NCI-H1092 treated with DMSO at 0.1 percent for 48 hours (cell line): ENCODE measurements at regions not wholly inside any gene's neighbourhood (a gene's known extent, or its start where the extent isn't known, plus 50 kb on each side); places are given as distances from the start of the nearest gene placed in this dataset.
"Not testable (repeated sequence)": the region's sequence is repeated elsewhere in the genome, so short reads cannot be mapped to it uniquely, and the experiment has no call there.

Experiments used
- DNase-seq: peaks from one replicate; lab custom pipeline; 2025; lab: John Stamatoyannopoulos, UW

DNA sequence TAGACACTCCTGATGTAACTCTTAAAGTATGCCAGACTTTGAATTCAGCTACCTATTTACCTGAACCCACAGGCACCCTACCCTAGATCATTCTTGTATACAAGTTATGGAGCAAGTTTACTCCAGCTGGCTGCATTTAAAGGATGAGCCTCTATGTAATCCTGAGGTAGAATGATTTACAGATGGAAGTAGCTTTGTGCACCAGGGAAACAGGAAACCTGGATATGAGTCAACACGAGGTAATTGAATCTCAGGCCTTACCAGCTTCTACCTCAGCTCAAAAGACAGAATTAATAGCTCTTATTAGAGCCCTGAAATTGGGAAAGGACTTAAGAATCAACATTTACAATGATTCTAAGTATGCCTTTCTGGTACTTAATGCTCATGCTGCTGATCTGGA is 119.8 kb downstream of the AGTR2 start:
- DNase-seq: no peak

DNA sequence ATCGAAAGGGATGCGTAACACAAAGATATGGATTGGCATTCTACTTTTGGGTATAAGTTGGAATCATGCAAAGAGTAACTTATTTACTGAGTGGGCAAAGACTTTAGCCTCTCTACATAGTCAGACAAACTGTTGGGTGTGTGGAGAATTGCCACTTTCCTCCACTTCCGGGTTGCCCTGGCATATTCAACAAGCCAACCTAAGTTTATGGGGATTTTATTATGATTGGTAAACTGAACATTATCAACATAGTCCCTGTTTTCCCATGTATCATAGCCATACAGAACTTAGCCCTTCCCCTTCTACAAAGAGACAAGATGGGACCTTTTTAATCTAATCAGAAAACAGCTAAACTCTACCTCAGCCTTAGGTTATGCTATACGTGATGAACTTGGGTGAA is 121.6 kb downstream of the AGTR2 start:
- DNase-seq: no peak

DNA sequence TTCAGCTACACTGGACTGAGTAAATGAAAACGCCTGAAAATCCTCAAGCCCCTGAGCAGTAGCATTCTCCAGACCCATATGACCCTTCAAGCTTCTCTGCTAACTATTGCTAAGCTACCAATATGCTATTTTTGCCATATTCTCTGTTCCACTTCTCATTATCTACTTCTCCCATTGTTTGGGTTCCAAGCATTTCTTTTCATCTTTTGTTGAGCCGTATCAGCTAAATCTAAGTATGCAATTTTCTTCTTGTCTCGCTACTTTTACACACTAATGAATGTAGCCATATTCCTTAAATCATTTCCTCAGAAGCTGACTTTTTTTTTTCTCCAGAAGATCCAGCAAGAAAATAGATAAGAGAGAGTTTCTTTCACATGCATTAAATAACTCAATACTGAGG is 128.4 kb downstream of the AGTR2 start:
- DNase-seq: no peak

DNA sequence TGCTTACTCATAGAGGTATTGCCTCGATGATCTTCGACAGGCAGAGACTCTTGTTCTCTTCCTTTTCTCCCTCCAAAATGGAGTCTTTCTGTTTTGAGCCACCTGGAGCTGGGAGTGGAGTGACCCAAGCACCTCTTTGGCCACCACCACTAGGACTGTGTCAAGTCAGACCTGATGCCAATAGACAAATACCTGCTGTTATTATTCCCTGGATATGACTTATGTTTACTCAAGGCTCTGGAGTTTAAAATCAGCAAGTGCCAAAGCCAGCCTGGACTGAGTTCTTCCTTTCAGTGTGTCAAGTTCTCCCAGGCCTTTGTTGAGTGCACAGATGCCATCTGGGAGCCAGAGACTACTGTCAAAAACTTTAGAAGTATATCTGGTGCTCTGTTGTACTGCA is 130.2 kb upstream of the SLC6A14 start:
- DNase-seq: no peak

DNA sequence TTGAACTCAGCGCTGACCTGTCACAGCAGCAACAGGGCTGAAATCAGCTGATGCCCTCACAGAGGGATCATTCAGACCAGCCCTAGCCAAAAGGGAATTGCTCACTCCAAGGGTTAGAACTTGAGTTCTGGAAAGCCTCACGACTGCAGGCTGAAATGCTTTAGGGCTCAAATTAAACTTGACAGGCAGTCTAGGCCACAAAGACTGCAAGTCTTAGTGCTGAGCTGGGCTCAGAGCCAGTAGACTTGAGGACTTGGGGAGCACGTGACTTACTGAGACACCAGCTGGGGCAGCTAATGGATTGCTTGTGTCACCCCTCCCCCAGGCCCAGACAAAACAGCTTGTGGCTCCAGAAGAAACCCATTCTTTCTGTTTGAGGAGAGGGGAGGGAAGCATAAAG is 119.0 kb upstream of the SLC6A14 start:
- DNase-seq: no peak

DNA sequence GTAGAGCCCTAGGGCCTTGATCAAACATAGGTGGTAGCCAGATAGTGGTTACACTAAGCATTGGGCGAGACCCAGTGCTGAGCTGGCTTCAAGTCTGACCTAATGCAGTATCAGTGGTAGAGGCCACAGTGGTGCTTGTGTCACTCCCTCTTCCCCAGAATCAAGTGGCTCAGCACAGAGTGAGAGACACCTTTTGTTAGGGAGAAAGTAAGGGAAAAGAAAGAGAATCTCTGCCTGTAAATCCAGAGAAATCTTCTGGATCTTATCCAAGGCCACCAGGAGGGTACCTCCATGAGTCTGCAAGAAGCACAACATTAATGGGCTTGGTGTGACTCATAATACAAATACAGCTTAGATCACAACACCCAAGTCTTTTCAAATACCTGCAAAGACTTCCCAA is 117.7 kb upstream of the SLC6A14 start:
- no peak for DNase-seq

DNA sequence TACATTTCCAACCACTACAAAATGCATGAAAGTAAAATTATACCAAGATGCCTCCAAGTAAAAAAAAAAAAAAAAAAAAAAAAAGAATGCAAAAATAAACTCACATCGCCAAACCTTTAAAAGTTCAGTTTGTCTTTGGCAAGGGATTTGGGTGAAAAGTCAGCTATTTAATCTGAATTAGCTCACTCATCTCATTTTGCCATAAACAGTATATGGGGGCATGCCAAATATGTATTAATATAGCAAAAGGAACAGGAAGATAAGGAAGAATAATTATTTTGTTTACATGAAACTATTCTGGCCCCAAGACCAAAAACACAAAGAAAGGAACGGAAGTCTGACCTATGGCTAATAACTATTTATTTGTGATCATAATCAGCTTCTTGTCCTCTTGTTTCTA is 114.7 kb upstream of the SLC6A14 start:
- DNase-seq: no peak

DNA sequence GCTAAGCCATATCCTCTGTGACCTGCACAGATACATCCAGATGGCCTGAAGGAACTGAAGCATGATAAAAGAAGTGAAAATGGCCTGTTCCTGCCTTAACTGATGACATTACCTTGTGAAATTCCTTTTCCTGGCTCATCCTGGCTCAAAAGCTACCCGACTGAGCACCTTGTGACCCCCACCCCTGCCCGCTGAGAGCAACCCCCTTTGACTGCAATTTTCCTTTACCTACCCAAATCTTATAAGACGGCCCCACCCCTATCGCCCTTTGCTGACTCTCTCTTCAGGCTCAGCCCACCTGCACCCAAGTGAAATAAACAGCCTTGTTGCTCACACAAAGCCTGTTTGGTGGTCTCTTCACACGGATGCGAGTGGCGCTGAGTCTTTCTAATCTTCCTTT is 104.4 kb upstream of the SLC6A14 start:
- not testable (repeated sequence) for DNase-seq

DNA sequence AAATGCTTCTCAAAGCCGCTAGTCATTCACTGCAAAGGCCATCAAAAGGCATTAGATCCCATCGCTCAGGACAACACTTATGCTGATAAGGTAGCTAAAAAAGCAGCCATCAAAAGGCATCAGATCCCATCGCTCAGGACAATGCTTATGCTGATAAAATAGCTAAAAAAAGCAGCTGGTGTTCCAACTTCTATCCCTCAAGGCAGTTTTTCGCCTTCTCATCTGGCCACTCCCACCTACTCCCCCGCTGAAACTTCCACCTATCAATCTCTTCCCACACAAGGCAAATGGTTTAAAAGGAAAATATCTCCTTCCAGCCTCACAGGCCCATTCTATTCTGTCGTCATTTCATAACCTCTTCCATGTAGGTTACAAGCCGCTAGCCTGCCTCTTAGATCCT is 101.6 kb upstream of the SLC6A14 start:
- DNase-seq: not testable (repeated sequence)

DNA sequence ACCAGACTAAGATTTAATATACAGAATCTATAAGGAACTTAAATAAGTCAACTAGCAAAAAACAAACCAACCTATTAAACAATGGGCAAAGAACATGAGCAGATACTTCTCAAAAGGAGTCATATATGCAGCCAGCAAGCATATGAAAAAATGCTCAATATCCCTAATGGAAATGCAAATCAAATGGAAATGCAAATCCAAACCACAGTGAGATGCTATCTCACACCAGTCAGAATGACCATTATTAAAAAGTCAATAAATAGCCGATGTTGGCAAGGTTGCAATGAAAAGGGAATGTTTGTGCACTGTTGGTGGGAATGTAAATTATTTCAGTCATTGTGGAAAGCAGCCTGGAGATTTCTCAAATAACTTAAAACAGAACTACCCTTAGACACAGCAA is 97.0 kb upstream of the SLC6A14 start:
- DNase-seq: no peak

DNA sequence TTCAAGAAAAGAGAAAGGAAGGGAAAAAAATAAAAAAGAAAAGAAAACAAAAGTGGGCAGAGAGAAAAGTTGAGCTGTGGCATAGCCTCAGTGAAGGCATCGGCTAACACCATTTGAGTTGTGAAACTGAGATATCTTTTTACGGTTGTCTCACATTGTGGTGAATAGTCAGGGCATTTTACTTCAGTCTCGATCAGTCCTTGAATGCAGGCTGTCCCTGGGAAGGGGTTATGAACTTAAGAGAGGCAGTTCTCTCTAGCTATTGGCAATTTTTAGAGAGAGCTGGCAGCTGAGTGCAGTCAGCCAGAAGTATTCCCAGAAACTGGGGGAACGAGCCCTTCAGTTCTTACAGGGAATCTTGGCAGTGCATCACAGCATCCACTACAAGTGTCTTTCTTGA is 93.5 kb upstream of the SLC6A14 start:
- no peak for DNase-seq

DNA sequence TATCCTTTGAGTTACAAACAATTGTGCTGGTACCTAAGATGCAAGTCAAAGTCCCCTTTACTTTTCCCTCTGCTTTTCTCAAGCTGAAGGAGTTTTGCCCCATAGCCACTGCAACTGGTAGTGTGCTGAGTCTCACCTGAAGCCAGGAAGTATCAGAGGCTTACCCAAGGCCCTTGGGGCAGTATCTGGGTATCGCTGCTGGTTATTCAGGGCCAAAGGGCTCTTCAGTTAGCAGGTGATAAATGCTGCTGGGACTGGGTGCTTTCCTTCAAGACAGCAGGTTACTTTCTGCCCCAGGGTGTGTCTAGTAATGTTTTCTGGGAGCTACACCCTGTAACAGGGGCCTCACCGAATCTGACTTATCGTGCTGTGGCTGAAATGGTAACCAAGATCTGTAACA is 90.4 kb upstream of the SLC6A14 start:
- no peak for DNase-seq

DNA sequence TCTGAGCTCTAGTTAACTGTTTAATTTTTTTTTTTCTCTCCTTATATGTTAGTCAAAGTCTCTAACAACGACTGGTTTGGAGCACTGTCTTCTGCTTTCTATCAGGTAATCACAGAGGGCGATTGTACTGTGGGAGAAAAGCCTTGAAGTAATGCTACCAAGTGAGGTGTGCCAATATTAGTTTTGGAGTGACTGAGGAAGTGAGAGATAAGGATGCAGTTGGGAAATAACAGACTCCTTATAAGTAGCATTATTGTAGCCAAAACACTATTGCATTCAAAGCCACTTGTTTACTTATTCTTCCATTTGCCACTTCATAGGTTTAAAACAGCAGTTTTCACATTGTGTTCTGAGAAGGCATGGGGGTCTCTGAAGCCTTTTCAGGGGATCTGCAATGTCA is 79.1 kb upstream of the SLC6A14 start:
- DNase-seq: no peak

DNA sequence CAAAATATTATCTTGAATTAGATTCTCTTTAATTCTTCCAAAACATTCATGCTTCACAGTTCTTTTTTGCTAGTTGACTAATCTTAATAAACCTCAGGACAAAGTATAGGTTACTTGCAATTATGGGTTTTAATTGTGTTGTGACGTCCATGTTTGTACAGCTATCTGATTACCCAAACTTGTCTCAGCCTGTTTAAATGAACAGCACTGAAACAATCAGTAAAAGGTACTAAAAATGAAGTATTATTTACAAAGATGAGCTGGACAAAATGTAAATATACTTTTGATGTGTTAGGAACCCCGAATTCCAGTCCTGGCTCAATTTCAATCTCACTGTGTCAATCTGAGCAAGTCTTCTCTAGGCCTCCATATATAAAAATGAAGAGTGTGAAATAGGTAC is 57.4 kb upstream of the SLC6A14 start:
- DNase-seq: no peak

DNA sequence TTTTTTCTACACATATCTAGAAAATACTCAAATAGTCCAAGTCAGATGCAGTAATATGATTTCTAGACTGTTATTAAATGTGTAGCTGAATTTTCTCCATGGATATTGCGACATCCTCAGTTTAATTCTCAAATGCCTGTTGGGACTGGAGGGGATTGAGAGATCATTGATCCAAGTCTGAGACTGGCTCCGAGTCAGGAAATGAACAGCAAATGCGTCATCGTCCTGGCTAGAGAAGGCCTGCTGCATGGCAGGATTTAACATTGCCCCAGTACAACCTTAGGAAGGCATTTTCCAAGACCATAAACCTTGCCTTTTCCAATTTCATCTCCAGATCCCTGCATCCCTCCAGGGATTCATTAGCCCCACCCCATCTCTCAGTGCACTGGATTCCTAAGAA is 56.6 kb upstream of the SLC6A14 start:
- DNase-seq: no peak

DNA sequence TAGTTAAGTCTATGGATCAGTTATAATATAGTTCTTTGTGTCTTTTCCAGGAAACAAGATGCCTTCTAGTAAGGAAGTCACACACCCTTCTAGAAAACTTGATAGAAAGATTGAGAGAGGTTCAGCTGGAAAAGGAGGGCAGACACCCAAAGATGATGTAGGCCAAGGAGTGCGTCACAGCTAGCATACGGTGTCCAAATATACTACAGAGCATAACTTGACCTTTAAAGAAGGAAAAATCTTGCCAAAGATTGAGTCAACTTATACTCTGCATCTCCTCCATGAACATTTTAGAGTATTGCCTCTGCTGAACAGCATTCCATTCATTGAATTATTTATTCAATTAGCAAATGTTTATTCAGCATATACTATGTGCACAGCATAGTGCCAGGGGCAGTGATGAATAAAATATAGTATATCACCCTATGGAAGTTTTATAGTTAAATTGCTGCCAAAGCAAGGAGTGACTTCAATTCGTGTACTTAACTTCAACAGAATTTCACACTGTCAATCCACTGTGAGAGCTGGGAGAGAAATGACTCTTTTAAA is 51.9 kb upstream of the SLC6A14 start:
- DNase-seq: no peak
